ENCODE measurements at regions not wholly inside any gene's neighbourhood (a gene's known extent, or its start where the extent isn't known, plus 50 kb on each side); places are given as distances from the start of the nearest gene placed in this dataset.
"Not testable (repeated sequence)": the region's sequence is repeated elsewhere in the genome, so short reads cannot be mapped to it uniquely, and the experiment has no call there.

- no peak for DNase-seq
- Histone ChIP-seq H3K9me3 (replicated peaks in 1 of 2; ENCODE audit: control insufficient read depth in 1 of 2, insufficient read depth in 1 of 2, low read length in 2 of 2) (no peaks in the 10 kb centered on the region), H3K36me3 (replicated peaks in 1 of 2; ENCODE audit: control insufficient read depth in 1 of 2, insufficient read depth in 2 of 2, low read length in 2 of 2) (no peaks in the 10 kb centered on the region), H2AFZ (ENCODE audit: insufficient read depth, low read depth, low read length, poor library complexity, severe bottlenecking) (no peak overlapping the region), H3K4me1 (ENCODE audit: control insufficient read depth in 1 of 2, insufficient read depth in 2 of 2, low read length in 2 of 2) (no peaks in the 10 kb centered on the region), H3K9ac (ENCODE audit: insufficient read depth, low read length, poor library complexity, severe bottlenecking) (no peak overlapping the region), H3K27me3 (ENCODE audit: control insufficient read depth in 2 of 2, insufficient read depth in 2 of 2, low read length in 2 of 2) (no peaks in the 10 kb centered on the region), H3K4me2 (replicated peaks; ENCODE audit: extremely low read depth, low read length, poor library complexity, severe bottlenecking) (no peak overlapping the region), H3K27ac (ENCODE audit: low read depth in 1 of 2, low read length in 2 of 2) (no peak overlapping the region), H3K79me2 (ENCODE audit: insufficient read depth, low read length) (no peaks in the 10 kb centered on the region), H3K4me3 (replicated peaks in 1 of 3; ENCODE audit: low read depth in 2 of 3, low read length in 3 of 3) (no peak overlapping the region), H4K20me1 (ENCODE audit: insufficient read depth, low read length) (no peaks in the 10 kb centered on the region)
- 92% methylated on average over 1 of the region's 3 CpGs for WGBS (ENCODE audit: insufficient coverage)
- Mint-ChIP-seq H3K9me3 (peaks cover 0 to 4% (median 0%) of the 10 kb centered on the region in 7 donors), H3K4me1 (no peaks in the 10 kb centered on the region), H3K27ac (no peak overlapping the region), H3K4me3 (no peak overlapping the region), H3K27me3 (ENCODE audit: low read depth in 3 of 3) (peaks cover 0 to 4% (median 1%) of the 10 kb centered on the region in 3 donors), H3K36me3 (no peaks in the 10 kb centered on the region)
- intact Hi-C loops (cut with micrococcal nuclease): no loop called here
- no peak for TF ChIP-seq CTCF (IDR thresholded peaks at IDR 0.05)
Observed at GRCh38 chr2:185268651-185269050, 470.0 kb upstream of the FSIP2 start.

- no peaks in the 10 kb centered on the region for H3K36me3 Mint-ChIP-seq
- no peak for DNase-seq
- no peak overlapping the region for H3K4me3 Mint-ChIP-seq
- WGBS (ENCODE audit: insufficient coverage): 0% methylated on average over 1 of the region's 4 CpGs
- no peaks in the 10 kb centered on the region for H3K79me2 ChIP-seq (ENCODE audit: insufficient read depth, low read length)
- no peaks in the 10 kb centered on the region for H4K20me1 ChIP-seq (ENCODE audit: insufficient read depth, low read length)
- H3K4me1 Mint-ChIP-seq: no peaks in the 10 kb centered on the region
- H2AFZ ChIP-seq (ENCODE audit: insufficient read depth, low read depth, low read length, poor library complexity, severe bottlenecking): no peak overlapping the region
- H3K4me2 ChIP-seq (replicated peaks; ENCODE audit: extremely low read depth, low read length, poor library complexity, severe bottlenecking): no peak overlapping the region
- no peak for TF ChIP-seq CTCF (IDR thresholded peaks at IDR 0.05)
- no peak overlapping the region for H3K27ac Mint-ChIP-seq
- no peak overlapping the region for H3K4me3 ChIP-seq (replicated peaks in 1 of 3; ENCODE audit: low read depth in 2 of 3, low read length in 3 of 3)
- H3K9ac ChIP-seq (ENCODE audit: insufficient read depth, low read length, poor library complexity, severe bottlenecking): no peak overlapping the region
- H3K9me3 Mint-ChIP-seq: no peaks in the 10 kb centered on the region
- no peaks in the 10 kb centered on the region for H3K4me1 ChIP-seq (ENCODE audit: control insufficient read depth in 1 of 2, insufficient read depth in 2 of 2, low read length in 2 of 2)
- no peaks in the 10 kb centered on the region for H3K27me3 ChIP-seq (ENCODE audit: control insufficient read depth in 2 of 2, insufficient read depth in 2 of 2, low read length in 2 of 2)
- no peak overlapping the region for H3K27ac ChIP-seq (ENCODE audit: low read depth in 1 of 2, low read length in 2 of 2)
- no peaks in the 10 kb centered on the region for H3K9me3 ChIP-seq (replicated peaks in 1 of 2; ENCODE audit: control insufficient read depth in 1 of 2, insufficient read depth in 1 of 2, low read length in 2 of 2)
- intact Hi-C loops (cut with micrococcal nuclease): no loop called here
- peaks cover 0 to 2% (median 0%) of the 10 kb centered on the region in 3 donors for H3K27me3 Mint-ChIP-seq (ENCODE audit: low read depth in 3 of 3)
- H3K36me3 ChIP-seq (replicated peaks in 1 of 2; ENCODE audit: control insufficient read depth in 1 of 2, insufficient read depth in 2 of 2, low read length in 2 of 2): no peaks in the 10 kb centered on the region
Observed at GRCh38 chr2:185274718-185275484, 463.7 kb upstream of the FSIP2 start.

GRCh38 chr2:185275979-185276378 is 462.6 kb upstream of the FSIP2 start:
- H3K27me3 ChIP-seq (ENCODE audit: control insufficient read depth in 2 of 2, insufficient read depth in 2 of 2, low read length in 2 of 2); H2AFZ ChIP-seq (ENCODE audit: insufficient read depth, low read depth, low read length, poor library complexity, severe bottlenecking); H3K4me3 Mint-ChIP-seq; intact Hi-C loops (cut with micrococcal nuclease); H3K36me3 ChIP-seq (replicated peaks in 1 of 2; ENCODE audit: control insufficient read depth in 1 of 2, insufficient read depth in 2 of 2, low read length in 2 of 2); H3K9ac ChIP-seq (ENCODE audit: insufficient read depth, low read length, poor library complexity, severe bottlenecking); DNase-seq; H3K79me2 ChIP-seq (ENCODE audit: insufficient read depth, low read length); H3K36me3 Mint-ChIP-seq; H3K27ac Mint-ChIP-seq; H3K27ac ChIP-seq (ENCODE audit: low read depth in 1 of 2, low read length in 2 of 2); H3K9me3 Mint-ChIP-seq; H3K27me3 Mint-ChIP-seq (ENCODE audit: low read depth in 3 of 3); H3K4me3 ChIP-seq (replicated peaks in 1 of 3; ENCODE audit: low read depth in 2 of 3, low read length in 3 of 3); H3K4me2 ChIP-seq (replicated peaks; ENCODE audit: extremely low read depth, low read length, poor library complexity, severe bottlenecking); H3K4me1 Mint-ChIP-seq; H3K9me3 ChIP-seq (replicated peaks in 1 of 2; ENCODE audit: control insufficient read depth in 1 of 2, insufficient read depth in 1 of 2, low read length in 2 of 2); H4K20me1 ChIP-seq (ENCODE audit: insufficient read depth, low read length); H3K4me1 ChIP-seq (ENCODE audit: control insufficient read depth in 1 of 2, insufficient read depth in 2 of 2, low read length in 2 of 2): not testable (repeated sequence)
- 88% methylated on average over 2 of the region's 3 CpGs for WGBS (ENCODE audit: insufficient coverage)
